Fibroblast of lung (primary cell): ENCODE measurements at regions not wholly inside any gene's neighbourhood (a gene's known extent, or its start where the extent isn't known, plus 50 kb on each side); places are given as distances from the start of the nearest gene placed in this dataset.

ENCODE experiments used
- EZH2 ChIP-seq: IDR thresholded peaks from 2 replicates; pipeline ENCODE4 v1.5.1; 2012; ENCODE audit warnings: low read length, control low read depth, mild to moderate bottlenecking; ENCODE audit errors: missing control alignments
- TF ChIP-seq, protein P1 (sequence below), 2 donors: IDR thresholded peaks in 1 of 2; conservative IDR thresholded peaks in 1 of 2; 1 replicate in 1 of 2; 2 replicates in 1 of 2; pipeline ENCODE4 v1.5.1; 2011 to 2012; ENCODE audit warnings: low read length in 2 of 2, control low read depth in 1 of 2, inconsistent platforms in 1 of 2, low read depth in 1 of 2, mild to moderate bottlenecking in 1 of 2

DNA sequence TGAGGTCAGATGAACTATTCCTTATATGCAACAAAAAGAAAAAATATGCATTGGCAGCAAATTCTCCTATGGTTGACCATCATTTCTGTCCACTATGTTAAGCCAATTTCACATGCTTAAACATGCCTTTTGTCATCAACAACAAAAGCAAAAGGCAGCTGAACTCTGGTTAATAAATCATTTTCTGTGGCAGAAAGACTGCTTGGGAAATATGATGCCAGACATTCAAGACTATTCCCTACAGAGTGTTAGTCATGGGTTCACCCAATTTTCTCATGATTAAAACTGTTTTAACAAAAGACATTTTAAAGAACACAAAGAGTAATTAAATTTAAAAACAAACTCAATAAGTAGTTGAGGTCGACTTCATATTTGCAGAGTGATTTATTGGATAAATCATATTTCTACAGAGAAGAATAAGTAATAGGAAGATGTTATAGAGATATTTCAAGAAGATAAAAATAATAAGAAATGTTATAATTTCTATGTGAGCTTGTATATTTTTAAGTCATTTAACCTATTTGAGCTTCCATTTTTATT, 890.6 kb downstream of the STPG2 start:
- TF ChIP-seq, protein P1, sequence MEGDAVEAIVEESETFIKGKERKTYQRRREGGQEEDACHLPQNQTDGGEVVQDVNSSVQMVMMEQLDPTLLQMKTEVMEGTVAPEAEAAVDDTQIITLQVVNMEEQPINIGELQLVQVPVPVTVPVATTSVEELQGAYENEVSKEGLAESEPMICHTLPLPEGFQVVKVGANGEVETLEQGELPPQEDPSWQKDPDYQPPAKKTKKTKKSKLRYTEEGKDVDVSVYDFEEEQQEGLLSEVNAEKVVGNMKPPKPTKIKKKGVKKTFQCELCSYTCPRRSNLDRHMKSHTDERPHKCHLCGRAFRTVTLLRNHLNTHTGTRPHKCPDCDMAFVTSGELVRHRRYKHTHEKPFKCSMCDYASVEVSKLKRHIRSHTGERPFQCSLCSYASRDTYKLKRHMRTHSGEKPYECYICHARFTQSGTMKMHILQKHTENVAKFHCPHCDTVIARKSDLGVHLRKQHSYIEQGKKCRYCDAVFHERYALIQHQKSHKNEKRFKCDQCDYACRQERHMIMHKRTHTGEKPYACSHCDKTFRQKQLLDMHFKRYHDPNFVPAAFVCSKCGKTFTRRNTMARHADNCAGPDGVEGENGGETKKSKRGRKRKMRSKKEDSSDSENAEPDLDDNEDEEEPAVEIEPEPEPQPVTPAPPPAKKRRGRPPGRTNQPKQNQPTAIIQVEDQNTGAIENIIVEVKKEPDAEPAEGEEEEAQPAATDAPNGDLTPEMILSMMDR (conservative IDR thresholded peaks at IDR 0.05 in 1 of 2, IDR thresholded peaks at IDR 0.05 in 1 of 2; ENCODE audit: low read depth in 1 of 2, low read length in 2 of 2) = no peak
- TF ChIP-seq EZH2 = no peak
